ENCODE measurements at regions not wholly inside any gene's neighbourhood (a gene's known extent, or its start where the extent isn't known, plus 50 kb on each side); places are given as distances from the start of the nearest gene placed in this dataset.

GRCh38 chr10:9762966-9763656 is 1254.6 kb upstream of the CELF2 start:
- peak; percentile 84 for DNase-seq (ENCODE audit: low read depth)

GRCh38 chr10:9766762-9767161 is 1250.9 kb upstream of the CELF2 start:
- DNase-seq (ENCODE audit: low read depth): no peak

GRCh38 chr10:9781666-9782065 is 1236.0 kb upstream of the CELF2 start:
- peak; percentile 56 for DNase-seq (ENCODE audit: low read depth)

- peak; percentile 53 for DNase-seq (ENCODE audit: low read depth)
These were observed 1231.6 kb upstream of the CELF2 start for GRCh38 chr10:9786101-9786500.

- DNase-seq (ENCODE audit: low read depth): peak; percentile 56
These were observed 1231.1 kb upstream of the CELF2 start for GRCh38 chr10:9786576-9786975.

- DNase-seq (ENCODE audit: low read depth): no peak
These were observed 1227.7 kb upstream of the CELF2 start for GRCh38 chr10:9789996-9790395.

GRCh38 chr10:9792181-9792580 is 1225.5 kb upstream of the CELF2 start:
- peak; percentile 63 for DNase-seq (ENCODE audit: low read depth)

GRCh38 chr10:9796564-9796963 is 1221.1 kb upstream of the CELF2 start:
- DNase-seq (ENCODE audit: low read depth): no peak

GRCh38 chr10:9800011-9800410 is 1217.7 kb upstream of the CELF2 start:
- DNase-seq (ENCODE audit: low read depth): no peak

GRCh38 chr10:9800571-9800970 is 1217.1 kb upstream of the CELF2 start:
- no peak for DNase-seq (ENCODE audit: low read depth)

GRCh38 chr10:9807846-9808245 is 1209.8 kb upstream of the CELF2 start:
- DNase-seq (ENCODE audit: low read depth): no peak

- no peak for DNase-seq (ENCODE audit: low read depth)
These were observed 1206.1 kb upstream of the CELF2 start for GRCh38 chr10:9811601-9812000.

GRCh38 chr10:9814285-9814864 is 1203.3 kb upstream of the CELF2 start:
- peak; percentile 37 for DNase-seq (ENCODE audit: low read depth)

GRCh38 chr10:9819756-9820494 is 1197.7 kb upstream of the CELF2 start:
- no peak for DNase-seq (ENCODE audit: low read depth)

- DNase-seq (ENCODE audit: low read depth): no peak
These were observed 1194.3 kb upstream of the CELF2 start for GRCh38 chr10:9823268-9823930.

GRCh38 chr10:9824631-9825071 is 1193.0 kb upstream of the CELF2 start:
- no peak for DNase-seq (ENCODE audit: low read depth)

- DNase-seq (ENCODE audit: low read depth): peak; percentile 28
These were observed 1192.1 kb upstream of the CELF2 start for GRCh38 chr10:9825491-9826018.

- no peak for DNase-seq (ENCODE audit: low read depth)
These were observed 1189.6 kb upstream of the CELF2 start for GRCh38 chr10:9828110-9828509.

- DNase-seq (ENCODE audit: low read depth): no peak
These were observed 1183.7 kb upstream of the CELF2 start for GRCh38 chr10:9833942-9834341.

GRCh38 chr10:9834434-9834833 is 1183.2 kb upstream of the CELF2 start:
- no peak for DNase-seq (ENCODE audit: low read depth)

GRCh38 chr10:9845075-9845474 is 1172.6 kb upstream of the CELF2 start:
- no peak for DNase-seq (ENCODE audit: low read depth)

- DNase-seq (ENCODE audit: low read depth): no peak
These were observed 1169.4 kb upstream of the CELF2 start for GRCh38 chr10:9848278-9848677.
